HepG2 (cell line): ENCODE measurements at regions not wholly inside any gene's neighbourhood (a gene's known extent, or its start where the extent isn't known, plus 50 kb on each side); places are given as distances from the start of the nearest gene placed in this dataset.

Source experiments
- ATAC-seq: fragments of 200-7000 bp; cut with Tn5 transposase; 3 replicates; pipeline ENCODE4 v1.9.1; 2020; ENCODE audit warnings: mild to moderate bottlenecking, moderate library complexity
- BruUV-seq: library from RNA; stranded (reverse); fragments of 400-500 nt; replicated peaks from 2 replicates; lab custom pipeline; 2021; lab: Mats Ljungman, UMichigan
- CTCF ChIA-PET: fragments of 300-600 bp; formaldehyde crosslinking; extraction: SDS; loops from one replicate; lab custom pipeline; 2021; ENCODE audit warnings: low total read pairs, inconsistent platforms, low intra/inter-chr PET ratio; lab: Yijun Ruan, JAX
- POLR2A ChIA-PET: fragments of 350-600 bp; sonication (Branson Sonifier 250); formaldehyde crosslinking; loops from one replicate; lab custom pipeline; 2020; ENCODE audit warnings: antibody characterized with exemption, inconsistent platforms; lab: Yijun Ruan, JAX
- DNase-seq: peaks from one replicate; pipeline ENCODE4 v3.0.0-alpha.2; 2015; ENCODE audit warnings: low spot score
- FAIRE-seq: peaks from 3 replicates; lab custom pipeline; 2011; peaks lifted over from hg19 to GRCh38; lab: Jason Lieb, UNC
- H2AFZ ChIP-seq: one replicate; pipeline ENCODE4 v1.6.1; 2011; ENCODE audit warnings: low read length, inconsistent platforms
- H3K27ac ChIP-seq: fragments of 300-600 bp; 3 replicates; pipeline ENCODE4 v1.8.0; 2011; ENCODE audit warnings: mixed run types, mild to moderate bottlenecking, mixed read lengths, low read length, inconsistent platforms; ENCODE audit not compliant: insufficient read depth; ENCODE audit errors: extremely low read length
- H3K27me3 ChIP-seq, 2 experiments: fragments of 200-600 bp in 1 of 2; 2 replicates in 1 of 2; 3 replicates in 1 of 2; pipeline versions ENCODE4 v1.6.0 to v1.8.0; 2011; ENCODE audit warnings: low read length in 2 of 2, mild to moderate bottlenecking in 2 of 2, moderate library complexity in 2 of 2, inconsistent platforms in 1 of 2; ENCODE audit not compliant: insufficient read depth in 2 of 2, control insufficient read depth in 1 of 2
- H3K36me3 ChIP-seq, 2 experiments: fragments of 200-600 bp in 1 of 2; replicated peaks in 1 of 2; 2 replicates in 1 of 2; 3 replicates in 1 of 2; pipeline versions ENCODE4 v1.5.1 to v1.8.0; 2011; ENCODE audit warnings: low read length in 2 of 2, inconsistent platforms in 1 of 2; ENCODE audit not compliant: insufficient read depth in 2 of 2, control insufficient read depth in 1 of 2
- H3K4me1 ChIP-seq: 2 replicates; pipeline ENCODE4 v1.5.1; 2012; ENCODE audit warnings: low read length, inconsistent platforms; ENCODE audit not compliant: insufficient read depth
- H3K4me2 ChIP-seq: 2 replicates; pipeline ENCODE4 v1.6.0; 2011; ENCODE audit warnings: low read depth, low read length, inconsistent platforms
- H3K4me3 ChIP-seq, 3 experiments: fragments of 200-600 bp in 1 of 3; sonication (generic), shearing (Covaris generic) in 1 of 3; replicated peaks in 1 of 3; 2 replicates each; pipeline ENCODE4 v1.5.1; 2011 to 2016; ENCODE audit warnings: low read length in 3 of 3, inconsistent platforms in 2 of 3, low read depth in 2 of 3, mild to moderate bottlenecking in 2 of 3, control low read depth in 1 of 3, mixed read lengths in 1 of 3; ENCODE audit not compliant: insufficient read depth in 1 of 3
- H3K79me2 ChIP-seq: one replicate; pipeline ENCODE4 v1.6.1; 2011; ENCODE audit warnings: low read length, inconsistent platforms; ENCODE audit not compliant: insufficient read depth
- H3K9ac ChIP-seq: 2 replicates; pipeline ENCODE4 v1.6.0; 2011; ENCODE audit warnings: mild to moderate bottlenecking, low read depth, low read length, inconsistent platforms; ENCODE audit not compliant: insufficient read depth
- H3K9me3 ChIP-seq: 2 replicates; pipeline ENCODE4 v1.5.1; 2012; ENCODE audit warnings: mild to moderate bottlenecking, low read length
- H4K20me1 ChIP-seq: 2 replicates; pipeline ENCODE4 v1.6.0; 2011; ENCODE audit warnings: inconsistent platforms, mild to moderate bottlenecking, low read length, moderate library complexity; ENCODE audit not compliant: insufficient read depth
- MXD3 ChIP-seq: IDR thresholded peaks from 2 replicates; pipeline ENCODE4 v1.6.1; 2016; ENCODE audit warnings: mild to moderate bottlenecking, missing biosample characterization, missing genetic modification reagents
- PCBP1 ChIP-seq: fragments of 200-400 bp; formaldehyde crosslinking; IDR thresholded peaks from 2 replicates; pipeline ENCODE4 v1.6.1; 2017; ENCODE audit warnings: mild to moderate bottlenecking, low read depth, low read length, borderline replicate concordance
- SNAPC4 ChIP-seq: sonication (generic); formaldehyde crosslinking; IDR thresholded peaks from 2 replicates; pipeline ENCODE4 v1.4.0; 2020; ENCODE audit warnings: mild to moderate bottlenecking, missing genetic modification reagents
- XBP1 ChIP-seq: sonication (generic); formaldehyde crosslinking; IDR thresholded peaks from 2 replicates; pipeline ENCODE4 v1.5.0; 2020; ENCODE audit warnings: missing genetic modification reagents
- ZBTB46 ChIP-seq: sonication (generic); formaldehyde crosslinking; IDR thresholded peaks from 2 replicates; pipeline ENCODE4 v1.4.0; 2020; ENCODE audit warnings: mild to moderate bottlenecking, missing genetic modification reagents, borderline replicate concordance
- ZNF274 ChIP-seq: sonication (generic); formaldehyde crosslinking; IDR thresholded peaks from 2 replicates; pipeline ENCODE4 v1.5.1; 2020; ENCODE audit warnings: mild to moderate bottlenecking, missing genetic modification reagents
- ZNF33B ChIP-seq: sonication (generic); formaldehyde crosslinking; IDR thresholded peaks from 2 replicates; pipeline ENCODE4 v1.5.1; 2020; ENCODE audit warnings: mild to moderate bottlenecking, missing genetic modification reagents
- ZNF768 ChIP-seq: sonication (generic); formaldehyde crosslinking; IDR thresholded peaks from 2 replicates; pipeline ENCODE4 v1.4.0; 2020; ENCODE audit warnings: missing genetic modification reagents
- WGBS: methylation state at CpG from one replicate; pipeline ENCODE4 v1.1.6; 2017; ENCODE audit warnings: low lambda C conversion rate; 5-methylcytosine and 5-hydroxymethylcytosine counted together
- in situ Hi-C: cut with HindIII; loops from 2 replicates; pipeline ENCODE4 v1.10.0; 2017; ENCODE audit warnings: low pct_unique_long_range_greater_than_20kb; ENCODE audit not compliant: extremely low pct_ligation_motif_present
- intact Hi-C: fragments of 100-400 bp; cut with micrococcal nuclease; formaldehyde crosslinking; loops from one replicate; pipeline ENCODE4 v1.10.0; 2022; ENCODE audit not compliant: unreplicated experiment
- TF ChIP-seq, protein P1 (sequence below): sonication (generic); formaldehyde crosslinking; conservative IDR thresholded peaks from 2 replicates; pipeline ENCODE4 v1.8.1; 2023; ENCODE audit warnings: missing genetic modification reagents

DNA sequence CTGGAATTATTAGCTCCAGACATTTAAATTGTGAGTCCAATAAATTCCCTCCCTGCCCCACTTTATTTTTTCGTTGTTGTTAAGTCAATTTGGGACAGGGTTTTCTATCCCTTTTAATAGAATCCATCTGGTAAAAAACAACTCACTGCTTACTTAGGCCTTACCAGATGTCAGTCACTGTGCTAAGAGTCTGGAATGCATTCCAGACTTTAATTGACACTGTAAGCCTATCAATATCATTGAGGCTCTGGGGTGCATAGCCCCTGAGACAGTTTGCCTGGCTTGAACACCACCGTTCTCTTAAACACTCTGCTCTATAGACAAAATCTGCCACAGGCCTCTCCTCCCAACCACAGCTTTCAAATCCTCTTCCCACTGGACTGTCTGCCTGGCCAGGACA is 175.9 kb downstream of the NSG2 start:
- in situ Hi-C loops, result no loop called here

GRCh38 chr5:174221946-174222345 is 176.4 kb downstream of the NSG2 start:
- CTCF ChIA-PET, result no interaction called here
- Histone ChIP-seq H3K36me3 (no peaks in the 10 kb centered on the region), H3K4me3 (no peak overlapping the region), H3K9me3 (no peaks in the 10 kb centered on the region), H3K27ac (no peak overlapping the region), H3K4me2 (no peak overlapping the region), H3K4me1 (no peaks in the 10 kb centered on the region), H2AFZ (no peak overlapping the region), H4K20me1 (no peaks in the 10 kb centered on the region), H3K9ac (no peak overlapping the region), H3K79me2 (no peaks in the 10 kb centered on the region), H3K27me3 (peaks cover 1 to 7% of the 10 kb centered on the region in 2 experiments; a peak in 2 of 5 replicates)
- in situ Hi-C loops (no loop called here), intact Hi-C loops (no loop called here)
- FAIRE-seq, result no peak
- no peak for ATAC-seq
- POLR2A ChIA-PET, result no interaction called here
- no TSS peak for BruUV-seq
- no peak for DNase-seq
- WGBS, result 0% methylated on average over 4 of the region's 4 CpGs
- TF ChIP-seq ZNF33B (CRISPR knock-in tag) (no peak), ZNF274 (no peak), SNAPC4 (no peak), XBP1 (CRISPR knock-in tag) (no peak), ZBTB46 (no peak), MXD3 (CRISPR knock-in tag) (no peak)
- TF ChIP-seq, protein P1, sequence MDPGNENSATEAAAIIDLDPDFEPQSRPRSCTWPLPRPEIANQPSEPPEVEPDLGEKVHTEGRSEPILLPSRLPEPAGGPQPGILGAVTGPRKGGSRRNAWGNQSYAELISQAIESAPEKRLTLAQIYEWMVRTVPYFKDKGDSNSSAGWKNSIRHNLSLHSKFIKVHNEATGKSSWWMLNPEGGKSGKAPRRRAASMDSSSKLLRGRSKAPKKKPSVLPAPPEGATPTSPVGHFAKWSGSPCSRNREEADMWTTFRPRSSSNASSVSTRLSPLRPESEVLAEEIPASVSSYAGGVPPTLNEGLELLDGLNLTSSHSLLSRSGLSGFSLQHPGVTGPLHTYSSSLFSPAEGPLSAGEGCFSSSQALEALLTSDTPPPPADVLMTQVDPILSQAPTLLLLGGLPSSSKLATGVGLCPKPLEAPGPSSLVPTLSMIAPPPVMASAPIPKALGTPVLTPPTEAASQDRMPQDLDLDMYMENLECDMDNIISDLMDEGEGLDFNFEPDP (CRISPR knock-in tag), result no peak

More for the DNA sequence above, 175.9 kb downstream of the NSG2 start:
- CTCF ChIA-PET, result no interaction called here
- H2AFZ ChIP-seq, result no peak overlapping the region
- no peaks in the 10 kb centered on the region for H3K36me3 ChIP-seq
- no peaks in the 10 kb centered on the region for H3K4me1 ChIP-seq
- intact Hi-C loops, result no loop called here
- ATAC-seq (no peak), DNase-seq (no peak), FAIRE-seq (no peak)
- no peaks in the 10 kb centered on the region for H3K79me2 ChIP-seq
- no peaks in the 10 kb centered on the region for H3K9me3 ChIP-seq
- no peaks in the 10 kb centered on the region for H4K20me1 ChIP-seq
- BruUV-seq, result no TSS peak
- POLR2A ChIA-PET, result no interaction called here
- H3K27ac ChIP-seq, result no peak overlapping the region
- H3K27me3 ChIP-seq, result peaks cover 1 to 7% of the 10 kb centered on the region in 2 experiments; a peak in 2 of 5 replicates
- no peak for TF ChIP-seq ZNF768 (CRISPR knock-in tag)
- no peak for TF ChIP-seq PCBP1
- H3K4me2 ChIP-seq, result no peak overlapping the region
- 29% methylated on average over 2 of the region's 2 CpGs for WGBS
- H3K9ac ChIP-seq, result no peak overlapping the region
- H3K4me3 ChIP-seq, result no peak overlapping the region
